ENCODE measurements at regions not wholly inside any gene's neighbourhood (a gene's known extent, or its start where the extent isn't known, plus 50 kb on each side); places are given as distances from the start of the nearest gene placed in this dataset.

- Mint-ChIP-seq H3K27ac (no peak overlapping the region), H3K27me3 (peaks cover 1% of the 10 kb centered on the region), H3K4me1 (ENCODE audit: low read depth) (no peaks in the 10 kb centered on the region), H3K36me3 (no peaks in the 10 kb centered on the region), H3K4me3 (no peak overlapping the region), H3K9me3 (peaks cover 7% of the 10 kb centered on the region)
- POLR2A ChIA-PET = no interaction called here
- intact Hi-C loops (cut with micrococcal nuclease) = no loop called here
- CTCF ChIA-PET = no interaction called here
- no peak for DNase-seq
These were observed 417.1 kb upstream of the SALL3 start for GRCh38 chr18:78562531-78562961.

- Mint-ChIP-seq H3K36me3 (no peaks in the 10 kb centered on the region), H3K27me3 (peaks cover 1% of the 10 kb centered on the region), H3K27ac (no peak overlapping the region), H3K4me3 (no peak overlapping the region), H3K4me1 (ENCODE audit: low read depth) (no peaks in the 10 kb centered on the region), H3K9me3 (peaks cover 9% of the 10 kb centered on the region)
- intact Hi-C loops (cut with micrococcal nuclease) = no loop called here
- ChIA-PET POLR2A (no interaction called here), CTCF (no interaction called here)
- no peak for DNase-seq
These were observed 416.5 kb upstream of the SALL3 start for GRCh38 chr18:78563110-78563509.

GRCh38 chr18:78564030-78564429 is 415.6 kb upstream of the SALL3 start:
- no peak for DNase-seq
- ChIA-PET POLR2A (no interaction called here), CTCF (no interaction called here)
- Mint-ChIP-seq H3K9me3 (peaks cover 15% of the 10 kb centered on the region), H3K27ac (no peak overlapping the region), H3K36me3 (no peaks in the 10 kb centered on the region), H3K4me1 (ENCODE audit: low read depth) (no peaks in the 10 kb centered on the region), H3K27me3 (peaks cover 1% of the 10 kb centered on the region), H3K4me3 (no peak overlapping the region)
- intact Hi-C loops (cut with micrococcal nuclease) = no loop called here

GRCh38 chr18:78564518-78564917 is 415.1 kb upstream of the SALL3 start:
- intact Hi-C loops (cut with micrococcal nuclease) = no loop called here
- H3K4me1 Mint-ChIP-seq (ENCODE audit: low read depth) = no peaks in the 10 kb centered on the region
- POLR2A ChIA-PET = no interaction called here
- no peaks in the 10 kb centered on the region for H3K36me3 Mint-ChIP-seq
- no peak overlapping the region for H3K4me3 Mint-ChIP-seq
- peaks cover 1% of the 10 kb centered on the region for H3K27me3 Mint-ChIP-seq
- peaks cover 19% of the 10 kb centered on the region for H3K9me3 Mint-ChIP-seq
- CTCF ChIA-PET = no interaction called here
- no peak for DNase-seq
- no peak overlapping the region for H3K27ac Mint-ChIP-seq

- ChIA-PET CTCF (no interaction called here), POLR2A (no interaction called here)
- Mint-ChIP-seq H3K4me3 (no peak overlapping the region), H3K27me3 (peaks cover 1% of the 10 kb centered on the region), H3K9me3 (peaks cover 25% of the 10 kb centered on the region), H3K27ac (no peak overlapping the region), H3K4me1 (ENCODE audit: low read depth) (no peaks in the 10 kb centered on the region), H3K36me3 (no peaks in the 10 kb centered on the region)
- DNase-seq = no peak
- intact Hi-C loops (cut with micrococcal nuclease) = no loop called here
These were observed 414.4 kb upstream of the SALL3 start for GRCh38 chr18:78565240-78565639.

- intact Hi-C loops (cut with micrococcal nuclease) = no loop called here
- H3K36me3 Mint-ChIP-seq = no peaks in the 10 kb centered on the region
- no peaks in the 10 kb centered on the region for H3K4me1 Mint-ChIP-seq (ENCODE audit: low read depth)
- CTCF ChIA-PET = no interaction called here
- peaks cover 1% of the 10 kb centered on the region for H3K27me3 Mint-ChIP-seq
- H3K27ac Mint-ChIP-seq = no peak overlapping the region
- POLR2A ChIA-PET = no interaction called here
- H3K4me3 Mint-ChIP-seq = no peak overlapping the region
- H3K9me3 Mint-ChIP-seq = peaks cover 28% of the 10 kb centered on the region
- no peak for DNase-seq
These were observed 413.6 kb upstream of the SALL3 start for GRCh38 chr18:78566065-78566464.

GRCh38 chr18:78566720-78567119 is 412.9 kb upstream of the SALL3 start:
- H3K4me3 Mint-ChIP-seq = no peak overlapping the region
- CTCF ChIA-PET = no interaction called here

GRCh38 chr18:78571063-78571785 is 408.4 kb upstream of the SALL3 start:
- H3K36me3 Mint-ChIP-seq = no peaks in the 10 kb centered on the region
- H3K9me3 Mint-ChIP-seq = peaks cover 53% of the 10 kb centered on the region
- no peak overlapping the region for H3K4me3 Mint-ChIP-seq
- DNase-seq = no peak
- POLR2A ChIA-PET = no interaction called here
- H3K4me1 Mint-ChIP-seq (ENCODE audit: low read depth) = no peaks in the 10 kb centered on the region
- intact Hi-C loops (cut with micrococcal nuclease) = no loop called here
- H3K27ac Mint-ChIP-seq = no peak overlapping the region
- CTCF ChIA-PET = no interaction called here
- no peaks in the 10 kb centered on the region for H3K27me3 Mint-ChIP-seq

More at GRCh38 chr18:78566720-78567119, 412.9 kb upstream of the SALL3 start:
- H3K4me1 Mint-ChIP-seq (ENCODE audit: low read depth) = no peaks in the 10 kb centered on the region
- peaks cover 1% of the 10 kb centered on the region for H3K27me3 Mint-ChIP-seq
- no peaks in the 10 kb centered on the region for H3K36me3 Mint-ChIP-seq
- peaks cover 32% of the 10 kb centered on the region for H3K9me3 Mint-ChIP-seq
- H3K27ac Mint-ChIP-seq = no peak overlapping the region
- POLR2A ChIA-PET = no interaction called here
- DNase-seq = no peak
- intact Hi-C loops (cut with micrococcal nuclease) = no loop called here

GRCh38 chr18:78571831-78572347 is 407.7 kb upstream of the SALL3 start:
- ChIA-PET CTCF (no interaction called here), POLR2A (no interaction called here)
- H3K4me1 Mint-ChIP-seq (ENCODE audit: low read depth) = no peaks in the 10 kb centered on the region
- H3K4me3 Mint-ChIP-seq = no peak overlapping the region
- DNase-seq = no peak
- intact Hi-C loops (cut with micrococcal nuclease) = no loop called here
- peaks cover 51% of the 10 kb centered on the region for H3K9me3 Mint-ChIP-seq
- H3K27me3 Mint-ChIP-seq = no peaks in the 10 kb centered on the region
- H3K27ac Mint-ChIP-seq = no peak overlapping the region
- no peaks in the 10 kb centered on the region for H3K36me3 Mint-ChIP-seq

- no peaks in the 10 kb centered on the region for H3K27me3 Mint-ChIP-seq
- no peaks in the 10 kb centered on the region for H3K36me3 Mint-ChIP-seq
- H3K27ac Mint-ChIP-seq = no peak overlapping the region
- H3K4me1 Mint-ChIP-seq (ENCODE audit: low read depth) = no peaks in the 10 kb centered on the region
- CTCF ChIA-PET = no interaction called here
- no peak for DNase-seq
- POLR2A ChIA-PET = no interaction called here
- peaks cover 44% of the 10 kb centered on the region for H3K9me3 Mint-ChIP-seq
- intact Hi-C loops (cut with micrococcal nuclease) = no loop called here
- no peak overlapping the region for H3K4me3 Mint-ChIP-seq
These were observed 405.8 kb upstream of the SALL3 start for GRCh38 chr18:78573773-78574172.

GRCh38 chr18:78576967-78577366 is 402.7 kb upstream of the SALL3 start:
- no peaks in the 10 kb centered on the region for H3K27me3 Mint-ChIP-seq
- H3K9me3 Mint-ChIP-seq = peaks cover 26% of the 10 kb centered on the region
- intact Hi-C loops (cut with micrococcal nuclease) = no loop called here
- POLR2A ChIA-PET = no interaction called here
- no peak overlapping the region for H3K27ac Mint-ChIP-seq
- no peak for DNase-seq
- H3K4me1 Mint-ChIP-seq (ENCODE audit: low read depth) = no peaks in the 10 kb centered on the region
- CTCF ChIA-PET = no interaction called here
- H3K36me3 Mint-ChIP-seq = no peaks in the 10 kb centered on the region
- H3K4me3 Mint-ChIP-seq = no peak overlapping the region

GRCh38 chr18:78579449-78579848 is 400.2 kb upstream of the SALL3 start:
- H3K4me1 Mint-ChIP-seq (ENCODE audit: low read depth) = no peaks in the 10 kb centered on the region
- intact Hi-C loops (cut with micrococcal nuclease) = no loop called here
- POLR2A ChIA-PET = no interaction called here
- no peak for DNase-seq
- H3K36me3 Mint-ChIP-seq = no peaks in the 10 kb centered on the region
- no peaks in the 10 kb centered on the region for H3K27me3 Mint-ChIP-seq
- H3K9me3 Mint-ChIP-seq = peaks cover 6% of the 10 kb centered on the region
- no peak overlapping the region for H3K27ac Mint-ChIP-seq
- H3K4me3 Mint-ChIP-seq = no peak overlapping the region
- CTCF ChIA-PET = no interaction called here

GRCh38 chr18:78579854-78580577 is 399.6 kb upstream of the SALL3 start:
- H3K4me3 Mint-ChIP-seq = no peak overlapping the region
- intact Hi-C loops (cut with micrococcal nuclease) = no loop called here
- no peaks in the 10 kb centered on the region for H3K36me3 Mint-ChIP-seq
- CTCF ChIA-PET = no interaction called here
- H3K9me3 Mint-ChIP-seq = peaks cover 2% of the 10 kb centered on the region
- DNase-seq = no peak
- H3K27me3 Mint-ChIP-seq = no peaks in the 10 kb centered on the region
- H3K27ac Mint-ChIP-seq = no peak overlapping the region
- no peaks in the 10 kb centered on the region for H3K4me1 Mint-ChIP-seq (ENCODE audit: low read depth)
- POLR2A ChIA-PET = no interaction called here
